Hepatic stellate cell (primary cell): ENCODE measurements at regions not wholly inside any gene's neighbourhood (a gene's known extent, or its start where the extent isn't known, plus 50 kb on each side); places are given as distances from the start of the nearest gene placed in this dataset.
A peak's percentile ranks its signal among the peaks of the same experiment; 100 is the strongest.
"Not testable (repeated sequence)": the region's sequence is repeated elsewhere in the genome, so short reads cannot be mapped to it uniquely, and the experiment has no call there.

ENCODE experiments used
- DNase-seq: peaks from one replicate; pipeline ENCODE4 v3.0.0; 2011; ENCODE audit warnings: low spot score

DNA sequence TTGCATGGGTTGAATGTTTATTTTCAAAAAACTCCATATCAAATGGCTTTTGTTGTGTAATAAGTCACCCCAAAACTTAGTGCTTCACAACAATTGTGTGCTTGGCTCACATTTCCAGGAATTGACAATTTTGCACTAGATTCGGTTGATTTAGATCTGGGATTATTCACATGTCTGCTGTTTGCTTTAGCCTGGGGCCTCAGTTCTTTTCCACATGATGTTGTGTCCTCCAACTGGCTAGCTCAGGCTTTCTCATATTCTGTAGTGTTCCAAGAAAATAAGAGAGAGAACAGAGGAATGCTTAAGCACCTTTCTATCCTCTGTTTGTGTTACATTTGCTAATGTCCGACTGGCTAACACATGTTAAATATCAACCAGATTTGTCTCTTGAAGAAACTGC, 281.5 kb upstream of the ADGRL4 start:
- DNase-seq: no peak

DNA sequence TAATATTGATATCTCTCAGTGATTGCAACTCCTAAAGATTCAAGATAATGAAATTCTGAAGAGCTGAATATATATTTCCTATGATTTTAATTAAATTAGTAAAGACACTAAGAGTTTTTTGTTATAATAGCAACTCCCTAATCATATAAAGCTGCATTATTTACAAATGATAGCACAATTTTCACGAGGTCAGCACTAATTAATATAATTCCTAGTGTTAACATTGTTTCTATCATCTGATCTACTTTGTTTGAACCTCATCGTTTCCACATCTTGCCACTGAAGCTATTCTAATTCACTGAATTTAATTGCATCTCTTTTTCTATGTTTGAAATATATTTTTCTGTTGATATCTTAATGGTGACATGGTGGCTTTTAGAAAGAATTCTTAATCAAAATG, 279.1 kb upstream of the ADGRL4 start:
- no peak for DNase-seq

DNA sequence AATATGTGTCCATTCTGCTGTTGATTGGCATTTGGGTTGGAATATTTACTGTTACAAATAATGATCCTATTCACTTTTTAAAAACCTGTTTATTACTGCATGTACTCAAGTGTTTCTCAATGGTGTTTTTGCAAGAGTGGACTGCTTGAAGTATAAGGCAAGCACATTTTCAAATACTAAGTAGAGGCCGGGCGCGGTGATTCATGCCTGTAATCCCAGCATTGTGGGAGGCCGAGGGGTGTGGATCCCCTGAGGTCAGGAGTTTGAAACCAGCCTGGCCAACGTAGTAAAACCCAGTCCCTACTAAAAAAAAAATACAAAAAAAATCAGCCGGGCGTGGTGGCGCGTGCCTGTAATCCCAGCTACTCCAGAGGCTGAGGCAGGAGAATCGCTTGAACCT, 276.9 kb upstream of the ADGRL4 start:
- DNase-seq: no peak

DNA sequence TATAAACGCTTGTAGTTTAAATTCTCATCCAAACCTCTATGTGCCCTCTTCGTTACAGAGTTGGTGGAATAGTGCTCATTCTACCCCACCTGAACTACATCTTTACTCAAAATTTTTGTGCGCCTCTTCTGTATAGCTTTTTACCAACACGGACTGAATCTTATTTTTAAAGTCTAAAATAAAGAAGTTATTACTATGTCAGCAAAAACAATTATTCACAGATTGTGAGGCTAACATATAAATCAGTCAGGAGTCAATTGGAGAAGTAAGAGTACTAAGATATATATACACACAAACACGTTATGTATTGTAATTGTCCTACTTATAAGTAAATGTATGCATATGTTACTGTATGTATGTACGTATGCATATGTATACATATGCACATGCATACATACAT, 274.9 kb upstream of the ADGRL4 start:
- DNase-seq: no peak

DNA sequence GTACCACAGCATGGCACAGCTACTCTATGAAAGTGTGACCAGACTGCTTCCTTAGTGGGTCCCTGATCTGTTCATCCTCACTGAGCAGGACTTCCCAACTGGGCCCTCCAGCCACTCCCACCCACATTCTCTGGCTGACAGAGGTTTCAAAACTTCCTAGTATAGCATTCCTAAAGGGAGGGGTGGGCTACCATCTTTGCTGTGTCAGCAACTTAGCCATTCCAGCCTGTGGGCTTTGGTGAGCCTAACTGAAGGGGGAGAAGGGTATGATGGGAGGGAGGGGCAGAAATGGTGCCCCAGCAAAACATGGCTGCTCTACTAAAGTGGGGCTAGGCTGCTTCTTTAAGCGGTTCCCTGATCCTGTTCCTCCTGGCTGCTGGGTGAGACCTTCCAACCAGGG, 265.2 kb upstream of the ADGRL4 start:
- DNase-seq: no peak

DNA sequence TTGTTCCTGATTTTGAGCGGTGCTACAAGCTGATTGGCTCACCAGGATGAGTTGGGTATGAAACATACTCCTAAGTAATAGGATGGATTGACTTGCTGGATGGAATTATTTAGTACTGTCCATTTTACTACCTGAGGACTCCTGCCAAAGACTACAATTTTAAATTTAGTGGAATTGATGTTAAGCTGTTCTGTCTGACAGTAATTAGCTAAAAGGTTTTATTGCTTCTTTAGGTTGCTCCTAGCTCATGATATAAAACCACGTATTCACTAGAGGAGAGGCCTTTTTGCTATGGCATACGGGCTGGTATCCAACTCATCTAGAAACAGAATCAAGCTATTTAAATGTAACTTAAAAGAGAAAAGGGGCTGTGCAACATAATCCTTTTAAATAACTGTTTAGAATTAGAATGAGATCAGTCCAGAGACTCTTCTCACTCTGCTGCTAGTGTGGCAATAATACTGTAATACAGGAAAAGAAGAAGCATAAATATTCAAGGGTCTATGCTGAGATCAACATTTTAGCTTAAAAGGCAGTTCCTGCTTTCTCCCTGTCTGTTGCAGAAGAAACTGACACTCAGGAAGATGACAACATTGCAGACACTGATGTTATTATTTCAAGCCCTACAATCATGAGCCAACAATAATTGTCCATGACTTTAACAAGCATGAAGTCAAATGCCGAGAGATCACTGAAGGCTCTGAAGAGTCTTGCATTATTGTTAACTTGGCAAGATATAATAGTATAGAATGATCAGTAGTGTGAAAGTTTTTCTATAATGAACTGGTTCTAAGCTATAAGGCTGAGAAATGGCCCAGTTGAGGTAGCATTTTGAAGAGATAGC, 258.7 kb upstream of the ADGRL4 start:
- DNase-seq: no peak

DNA sequence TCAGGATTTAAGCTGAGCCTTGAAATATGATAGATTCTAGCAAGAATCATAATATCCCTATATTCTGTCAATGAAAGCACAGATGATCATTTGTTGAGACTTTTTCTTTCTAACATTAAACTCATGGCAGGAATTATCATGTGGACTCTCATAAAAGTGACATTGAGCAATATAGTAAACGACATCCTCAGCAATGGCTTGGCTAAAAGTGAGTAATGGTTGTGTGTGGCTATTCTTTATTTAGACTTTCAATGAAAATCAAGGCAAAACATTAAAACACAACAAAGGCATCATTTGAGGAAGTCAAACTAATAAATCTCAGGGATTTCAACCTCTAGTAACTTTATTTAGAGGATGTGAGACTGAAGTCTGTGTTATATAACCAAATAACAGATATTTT, 257.8 kb upstream of the ADGRL4 start:
- DNase-seq: no peak

DNA sequence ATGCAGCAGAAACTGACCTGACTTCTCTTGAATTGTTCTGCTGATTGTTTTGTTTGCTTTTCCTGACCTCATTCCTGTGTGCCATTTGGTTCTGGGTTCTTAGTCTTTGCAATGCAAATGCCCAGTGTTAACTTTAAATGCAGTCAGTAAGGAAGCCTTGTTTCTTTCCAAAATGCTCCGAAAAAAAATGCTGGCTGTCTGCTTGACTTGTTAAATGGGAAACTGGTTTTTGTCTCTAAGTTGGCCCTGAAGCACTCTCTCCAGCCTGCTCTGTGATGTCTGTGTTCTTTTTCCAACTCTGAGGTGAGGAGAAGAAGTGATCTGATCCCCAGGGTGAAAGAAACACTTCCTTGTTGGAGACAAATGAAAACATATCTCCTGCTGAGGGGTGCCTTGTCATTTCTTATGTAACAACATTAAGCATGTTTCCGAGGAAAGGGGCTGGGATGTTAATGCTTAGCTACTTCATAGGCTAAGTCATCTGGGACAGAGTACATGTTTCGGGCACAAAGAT, 256.3 kb upstream of the ADGRL4 start:
- no peak for DNase-seq

DNA sequence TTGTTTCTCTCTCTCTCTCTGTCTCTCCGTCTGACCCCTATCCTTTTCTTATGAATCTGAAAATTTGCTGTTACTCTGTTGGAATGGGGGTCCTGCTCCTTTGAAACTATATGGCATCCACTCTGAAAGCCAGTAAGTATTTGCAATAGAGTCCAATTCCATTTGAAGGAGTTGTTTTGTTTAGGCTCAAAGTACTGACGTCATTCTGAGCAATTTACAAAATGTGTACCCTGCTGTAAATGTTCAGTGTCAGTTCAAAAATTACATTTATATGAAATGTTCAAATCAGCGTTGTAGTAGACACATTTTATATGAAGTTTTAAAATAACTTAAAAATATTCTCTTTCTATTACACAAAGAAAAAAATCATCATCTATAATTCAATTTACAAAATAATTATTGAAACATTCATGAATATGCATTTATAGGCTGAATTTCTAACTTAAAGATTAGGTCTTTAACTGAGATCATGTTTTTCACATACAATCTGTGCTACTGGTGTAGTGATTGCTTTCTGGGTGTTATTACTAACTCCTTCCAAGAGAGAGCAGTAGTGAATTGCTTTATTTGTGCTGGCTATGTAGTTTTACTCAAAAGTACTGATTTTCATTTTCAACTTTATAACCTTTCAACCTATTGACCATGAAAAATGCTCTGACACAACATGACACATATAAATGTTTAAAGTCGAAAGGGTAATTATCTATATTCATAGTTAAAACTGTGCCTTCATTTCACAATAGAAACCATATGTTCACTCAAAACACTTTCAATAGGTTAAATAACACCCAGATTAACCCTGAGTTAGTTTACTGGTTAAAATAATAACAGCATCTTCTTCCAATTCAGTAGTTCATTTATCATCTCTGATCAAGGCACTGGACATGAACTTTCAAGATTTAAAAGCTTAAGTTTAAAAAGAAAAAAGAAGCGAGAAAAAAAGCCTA, 253.1 kb upstream of the ADGRL4 start:
- peak; percentile 47 for DNase-seq

DNA sequence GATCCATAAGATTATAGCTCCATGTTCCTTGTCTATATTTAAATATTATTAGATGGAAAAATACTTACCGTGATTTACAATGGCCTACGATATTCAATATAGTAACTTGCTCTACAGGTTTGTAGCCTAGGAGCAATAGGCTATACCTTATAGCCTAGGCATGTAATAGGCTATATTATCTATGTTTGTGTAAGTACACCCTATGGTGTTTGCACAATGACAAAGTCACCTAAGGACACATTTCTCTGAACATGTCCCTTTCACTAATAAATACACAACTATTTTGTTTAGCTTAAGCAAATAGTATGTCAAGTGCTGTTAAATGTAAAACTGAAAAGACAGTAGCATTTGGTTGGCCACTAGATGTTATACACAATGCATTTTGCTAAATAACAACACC, 248.9 kb upstream of the ADGRL4 start:
- DNase-seq: no peak

DNA sequence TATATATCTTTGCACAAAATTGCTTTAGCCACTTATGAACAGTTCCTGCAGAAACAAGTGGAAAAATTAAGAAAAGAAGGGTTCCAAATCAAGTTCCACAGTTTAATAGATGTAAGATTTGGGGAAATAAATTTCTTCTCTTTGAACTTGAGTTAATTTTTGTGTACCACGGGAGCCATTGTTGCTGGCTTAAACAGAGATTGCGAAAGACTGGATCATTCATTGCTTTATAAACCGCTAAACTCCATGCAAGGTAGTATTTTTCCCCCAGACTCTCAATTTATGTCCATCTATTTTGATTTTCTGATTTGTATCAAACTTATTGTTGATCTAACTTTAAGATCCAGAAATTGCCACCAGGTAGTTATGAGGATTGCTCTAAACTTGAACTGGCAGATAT, 246.1 kb upstream of the ADGRL4 start:
- DNase-seq: no peak

DNA sequence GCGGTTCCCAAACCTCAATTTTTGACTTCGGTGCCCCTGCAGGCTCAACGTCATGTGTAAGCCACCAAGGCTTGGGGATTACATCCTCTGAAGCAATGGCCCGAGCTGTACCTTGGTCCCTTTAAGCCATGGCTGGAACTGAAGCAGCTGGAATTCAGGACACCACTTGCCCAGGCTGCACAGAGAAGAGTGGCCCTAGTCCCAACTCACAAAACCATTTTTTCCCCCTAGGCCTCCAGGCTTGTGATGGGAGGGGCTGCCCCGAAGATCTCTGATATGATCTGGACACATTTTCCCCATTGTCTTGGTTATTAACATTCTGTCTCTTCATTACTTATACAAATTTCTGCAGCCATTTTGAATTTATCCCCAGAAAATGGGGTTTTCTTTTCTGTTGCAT, 233.3 kb upstream of the ADGRL4 start:
- no peak for DNase-seq

DNA sequence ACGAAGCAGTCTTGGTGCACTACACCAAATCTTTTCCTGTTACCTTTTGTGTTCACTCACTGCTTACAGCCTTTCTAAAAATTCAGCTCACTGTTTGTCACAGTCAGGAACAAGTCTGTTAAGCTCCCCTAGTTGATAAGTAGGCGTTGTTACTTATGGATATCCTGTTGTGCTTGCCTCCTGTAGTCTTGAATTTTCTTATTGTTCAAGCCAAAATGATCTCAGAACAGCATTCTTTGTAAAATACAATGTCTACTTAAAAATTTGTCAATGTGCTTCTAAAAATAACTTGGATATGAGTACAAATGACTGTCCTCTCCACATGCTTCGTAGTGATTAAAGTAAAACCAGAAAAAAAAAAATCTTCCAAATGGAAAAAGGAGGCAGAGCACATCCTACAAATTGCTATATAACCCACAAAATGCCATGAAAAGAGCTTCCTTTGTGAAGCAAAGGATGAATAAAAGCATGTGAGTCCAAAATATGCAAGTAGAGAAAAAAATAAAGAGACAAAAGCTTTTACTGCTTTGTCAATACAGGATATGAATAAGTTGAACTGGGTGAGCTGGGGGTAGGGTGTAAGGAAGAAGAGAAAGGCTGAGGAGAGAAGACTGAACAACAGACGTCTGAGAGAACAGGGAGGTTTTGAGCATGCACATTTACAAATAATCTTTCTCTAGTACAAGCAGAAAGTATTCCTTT, 228.9 kb upstream of the ADGRL4 start:
- no peak for DNase-seq

DNA sequence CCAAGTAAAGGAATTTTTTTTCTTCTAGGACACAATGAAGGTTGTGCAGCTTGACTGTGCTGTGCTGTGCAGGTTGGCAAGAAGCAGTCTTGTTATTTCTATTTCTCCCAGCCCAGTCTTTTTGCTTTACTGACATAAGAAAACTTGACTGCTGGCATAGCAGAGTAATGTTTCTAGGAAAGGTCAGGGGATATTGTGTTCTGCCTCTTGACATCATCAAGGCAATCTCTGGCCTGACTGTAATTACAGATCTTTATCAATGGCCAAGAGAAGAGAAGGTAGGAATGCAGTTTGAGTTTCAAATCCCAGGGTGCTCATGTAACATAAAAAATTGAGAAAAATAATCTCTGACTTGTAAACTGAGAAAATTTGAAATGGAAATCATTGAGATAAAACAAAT, 226.3 kb upstream of the ADGRL4 start:
- no peak for DNase-seq

DNA sequence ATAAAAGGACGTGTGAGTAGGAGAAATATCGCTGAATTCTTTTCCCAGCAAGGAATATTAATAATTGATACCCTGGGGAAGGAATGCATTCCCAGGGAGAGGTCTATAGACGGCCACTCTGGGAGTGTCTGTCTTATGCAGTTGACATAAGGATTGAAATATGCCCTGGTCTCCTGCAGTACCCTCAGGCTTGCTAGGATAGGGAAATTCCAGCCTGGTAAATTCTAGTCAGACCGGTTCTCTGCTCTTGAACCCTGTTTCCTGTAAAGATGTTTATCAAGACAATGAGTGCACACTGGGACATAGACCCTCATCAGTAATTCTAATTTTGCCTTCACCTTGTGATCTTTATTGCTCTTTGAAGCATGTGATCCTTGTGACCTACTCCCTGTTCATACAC, 224.2 kb upstream of the ADGRL4 start:
- DNase-seq: not testable (repeated sequence)

DNA sequence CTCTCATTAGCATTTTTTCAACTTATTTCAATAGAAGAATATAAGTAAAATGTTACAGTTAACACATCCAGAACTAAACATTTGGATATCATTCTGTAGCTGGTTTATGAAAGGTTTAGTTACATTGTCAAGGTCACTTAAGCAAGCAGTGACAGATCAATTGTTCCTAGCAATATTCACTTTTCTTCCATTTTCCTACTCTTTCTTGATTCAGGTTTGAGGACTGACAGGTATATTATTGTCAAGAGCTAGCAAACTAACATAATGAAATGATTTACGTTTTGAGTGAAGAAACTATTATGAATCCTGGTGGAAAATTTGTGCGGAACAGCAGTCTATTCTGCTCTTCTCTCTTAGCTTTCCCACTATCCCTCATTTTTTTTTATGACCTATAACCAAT, 220.4 kb upstream of the ADGRL4 start:
- no peak for DNase-seq

DNA sequence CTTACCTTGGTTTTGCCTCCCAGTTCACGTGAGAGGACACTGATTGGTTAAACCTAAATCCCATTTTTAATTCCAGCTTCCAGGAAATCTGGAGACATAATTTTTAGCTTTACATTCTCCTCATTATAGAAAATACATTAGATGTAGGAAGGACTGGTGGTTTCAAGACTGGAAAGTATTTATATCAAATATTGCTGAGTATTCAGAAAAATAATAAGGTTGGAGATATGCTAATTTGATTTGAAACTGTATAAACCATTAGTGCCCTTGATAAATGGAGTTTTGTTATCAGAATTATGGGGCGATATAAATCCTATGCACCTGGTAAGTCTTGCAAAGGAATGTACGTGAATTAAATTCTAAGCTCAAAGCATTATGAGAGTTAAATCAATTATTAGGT, 218.0 kb upstream of the ADGRL4 start:
- no peak for DNase-seq

DNA sequence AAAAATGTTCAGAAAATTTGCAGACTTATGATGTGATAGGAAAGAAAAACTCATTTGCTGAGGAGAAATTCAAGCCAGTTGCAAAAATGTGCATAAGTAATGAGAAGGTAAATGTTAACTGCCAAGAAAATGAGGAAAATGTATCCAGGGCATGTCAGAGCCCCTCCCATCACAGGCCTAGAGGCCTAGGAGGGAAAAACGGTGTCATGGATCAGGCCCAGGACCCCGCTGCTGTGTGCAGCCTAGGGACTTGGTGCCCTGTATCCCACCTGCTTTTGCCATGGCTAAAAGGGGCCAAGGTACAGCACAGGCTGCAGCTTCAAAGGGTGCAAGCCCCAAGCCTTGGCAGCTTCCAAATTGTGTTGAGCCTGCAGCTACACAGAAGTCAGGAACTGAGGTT, 214.0 kb upstream of the ADGRL4 start:
- no peak for DNase-seq

DNA sequence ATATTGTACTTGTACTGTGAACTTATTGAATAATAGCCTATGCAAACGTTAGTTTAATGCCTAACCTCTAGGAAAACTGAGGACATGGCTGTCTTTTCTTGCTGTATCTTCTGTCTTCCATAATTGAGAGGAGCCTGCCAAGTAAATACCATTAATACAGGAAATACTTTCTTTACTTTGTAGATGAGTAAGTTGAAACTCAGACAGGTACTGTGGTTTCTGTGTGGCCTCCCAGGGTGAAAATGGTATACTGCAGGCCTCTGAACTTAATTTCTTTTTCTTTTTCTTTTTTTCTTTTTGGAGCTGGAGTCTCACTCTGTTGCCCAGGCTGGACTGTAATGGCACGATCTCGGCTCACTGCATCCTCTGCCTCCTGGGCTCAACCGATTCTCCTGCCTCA, 208.8 kb upstream of the ADGRL4 start:
- DNase-seq: no peak

DNA sequence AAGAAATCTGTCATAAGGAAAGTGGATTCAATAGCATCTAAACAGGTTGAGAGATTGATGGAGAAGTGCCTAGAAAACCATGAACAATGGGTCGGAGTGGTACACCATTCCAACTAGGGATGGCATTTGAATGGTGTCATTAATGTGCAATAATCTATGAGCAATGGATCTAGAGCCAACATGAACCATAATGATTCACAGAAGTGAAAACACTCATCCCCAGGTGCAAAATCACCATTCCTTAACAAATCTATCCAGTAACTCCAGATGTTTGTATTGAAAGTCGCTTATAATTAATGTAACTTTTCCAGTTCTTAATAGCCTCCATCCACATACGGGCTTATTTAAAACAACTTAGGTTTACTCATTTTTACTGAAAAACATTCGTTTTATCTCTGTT, 201.3 kb upstream of the ADGRL4 start:
- DNase-seq: no peak

DNA sequence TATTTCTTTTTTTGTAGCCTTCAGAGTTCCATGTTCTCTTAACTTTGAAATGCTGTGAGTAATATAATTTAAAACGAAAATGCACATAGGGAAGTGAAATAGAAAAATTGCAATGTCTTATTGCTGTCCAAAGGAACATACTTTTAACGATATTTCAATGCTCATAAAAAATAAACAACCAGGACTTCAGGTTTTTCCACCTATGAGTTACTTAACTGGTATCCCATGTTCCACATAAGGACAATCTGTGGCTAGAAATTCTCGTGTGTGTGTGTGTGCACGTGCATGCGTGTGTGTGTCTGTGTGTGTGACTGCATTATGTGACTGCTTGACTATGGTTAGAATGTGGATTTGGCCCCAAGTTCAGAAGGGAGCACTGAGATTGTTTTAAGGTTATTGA, 200.8 kb upstream of the ADGRL4 start:
- no peak for DNase-seq

DNA sequence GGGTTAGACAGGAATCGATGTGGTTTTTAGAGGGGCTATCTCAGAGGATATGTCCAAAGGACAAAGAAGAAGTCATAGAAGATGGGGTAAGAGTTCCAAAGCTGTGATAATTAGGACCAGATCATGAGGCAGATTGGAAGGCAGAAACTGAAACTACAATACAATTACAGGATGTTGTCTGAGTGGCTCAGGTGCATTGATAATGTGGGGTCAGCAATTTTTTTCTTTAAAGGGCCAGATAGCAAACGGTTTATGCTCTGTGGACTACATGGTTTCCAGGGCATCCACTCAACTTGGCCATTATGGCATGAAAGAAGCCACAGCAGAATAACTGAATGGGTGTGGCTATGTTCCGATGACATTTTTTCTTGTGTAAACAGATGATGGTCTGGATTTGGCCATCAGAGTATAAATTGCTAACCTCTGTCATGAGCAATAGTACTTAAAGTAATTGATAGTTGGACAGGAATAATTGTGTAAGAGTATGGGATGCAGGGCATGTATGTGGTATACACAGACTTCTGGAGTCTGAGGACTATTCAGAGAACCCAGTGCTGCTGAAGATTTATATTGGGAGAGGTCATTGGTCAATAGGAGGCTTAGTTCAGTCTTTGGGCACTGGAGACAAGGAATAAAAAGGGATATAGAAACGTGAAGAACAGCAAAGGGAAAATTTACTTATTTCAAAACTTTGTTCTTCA, 198.4 kb upstream of the ADGRL4 start:
- no peak for DNase-seq
